ENCODE measurements at regions not wholly inside any gene's neighbourhood (a gene's known extent, or its start where the extent isn't known, plus 50 kb on each side); places are given as distances from the start of the nearest gene placed in this dataset.

GRCh38 chr16:88284626-88285513, 97.9 kb upstream of the ZNF469 start:
- TF ChIP-seq SREBF1 (IDR thresholded peaks at IDR 0.05; ENCODE audit: borderline replicate concordance, low read depth, low read length), result no peak
- no peak for TF ChIP-seq CBFB (CRISPR knock-in tag; IDR thresholded peaks at IDR 0.05)
- no peak for TF ChIP-seq NR4A1 (CRISPR knock-in tag; IDR thresholded peaks at IDR 0.05)
- TF ChIP-seq NR4A1 (tag; IDR thresholded peaks at IDR 0.05), result no peak
- no peak for TF ChIP-seq REST (IDR thresholded peaks at IDR 0.05; ENCODE audit: borderline replicate concordance)
- TF ChIP-seq REST (CRISPR knock-in tag; IDR thresholded peaks at IDR 0.05; ENCODE audit: low read depth), result no peak
- no peak for TF ChIP-seq CHD7 (IDR thresholded peaks at IDR 0.05; ENCODE audit: low read depth, low read length)
- no peak for TF ChIP-seq THAP7 (CRISPR knock-in tag; IDR thresholded peaks at IDR 0.05)
- no peak for TF ChIP-seq SAFB2 (IDR thresholded peaks at IDR 0.05; ENCODE audit: borderline replicate concordance, low read depth, low read length, severe bottlenecking)

Measured in K562 (cell line).